Kidney (tissue), 13 donors: ENCODE measurements at regions not wholly inside any gene's neighbourhood (a gene's known extent, or its start where the extent isn't known, plus 50 kb on each side); places are given as distances from the start of the nearest gene placed in this dataset.
A peak's percentile ranks its signal among the peaks of the same experiment; 100 is the strongest.

Experiments used
- DNase-seq, 5 donors: peaks; one replicate each; pipeline ENCODE4 v3.0.0-alpha.2; 2013 to 2020
- FAIRE-seq: peaks from 2 replicates; lab custom pipeline; 2012; peaks lifted over from hg19 to GRCh38; lab: Jason Lieb, UNC
- H3K27ac ChIP-seq, 2 donors: one replicate each; pipeline ENCODE4 v1.7.0; 2013; ENCODE audit warnings: low read depth in 2 of 2, low read length in 2 of 2, inconsistent platforms in 1 of 2
- H3K27me3 ChIP-seq: one replicate; pipeline ENCODE4 v1.7.1; 2013; ENCODE audit warnings: low read length, inconsistent platforms; ENCODE audit not compliant: control insufficient read depth, insufficient read depth
- H3K36me3 ChIP-seq, 3 donors: one replicate each; pipeline versions ENCODE4 v1.7.0 to v1.7.1; 2013; ENCODE audit warnings: low read length in 3 of 3, control low read depth in 1 of 3, inconsistent platforms in 1 of 3; ENCODE audit not compliant: insufficient read depth in 3 of 3, control insufficient read depth in 2 of 3
- H3K4me1 ChIP-seq, 3 donors: one replicate each; pipeline versions ENCODE4 v1.7.0 to v1.7.1; 2013; ENCODE audit warnings: low read length in 3 of 3, inconsistent platforms in 1 of 3, low read depth in 1 of 3; ENCODE audit not compliant: control insufficient read depth in 2 of 3, insufficient read depth in 2 of 3
- H3K4me3 ChIP-seq, 3 donors: one replicate each; pipeline versions ENCODE4 v1.7.0 to v1.8.1; 2013; ENCODE audit warnings: low read length in 3 of 3, control low read depth in 1 of 3, inconsistent platforms in 1 of 3
- H3K9ac ChIP-seq, 3 donors: one replicate each; pipeline versions ENCODE4 v1.7.0 to v1.7.1; 2013; ENCODE audit warnings: low read length in 3 of 3, control low read depth in 1 of 3, inconsistent platforms in 1 of 3
- H3K9me3 ChIP-seq, 3 donors: one replicate each; pipeline versions ENCODE4 v1.7.0 to v1.7.1; 2013; ENCODE audit warnings: low read length in 3 of 3, control low read depth in 1 of 3, inconsistent platforms in 1 of 3; ENCODE audit not compliant: control insufficient read depth in 2 of 3, insufficient read depth in 1 of 3
- intact Hi-C: fragments of 100-400 bp; cut with DNase I; formaldehyde crosslinking; loops from one replicate; pipeline ENCODE4 v1.11.1; 2022
- TF ChIP-seq, protein P1 (sequence below): IDR thresholded peaks from 3 replicates; pipeline ENCODE4 v1.5.1; 2012; ENCODE audit warnings: mild to moderate bottlenecking, moderate library complexity, borderline replicate concordance; ENCODE audit not compliant: insufficient read depth; ENCODE audit errors: extremely low read depth
- donor health status: control.
- donor health status: control.
- donor health status: control.
- donor health status: control.
- donor health status: control.
- donor health status: DM: yes; HTN: yes; CAD: no.
- donor health status: Normal renal cell carcinoma (clear cell type).

DNA sequence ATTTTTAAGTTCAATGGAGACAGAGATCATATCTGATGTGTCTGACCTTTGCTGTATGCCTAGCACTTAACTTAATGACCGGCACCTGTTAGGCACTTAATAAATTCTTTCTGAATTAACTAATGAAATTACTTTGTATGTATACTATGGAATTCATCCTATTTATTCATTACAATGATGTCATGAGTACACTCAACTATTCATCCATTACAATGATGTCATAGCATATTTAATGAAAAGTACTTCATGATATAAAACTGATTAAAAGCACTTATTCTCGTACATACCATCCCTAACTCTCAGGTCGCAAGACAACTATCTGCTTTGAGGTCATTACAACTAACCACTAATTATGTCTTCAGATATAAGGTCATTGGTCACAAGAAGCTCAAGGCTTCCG is 1131.6 kb downstream of the DTWD2 start:
- TF ChIP-seq, protein P1, sequence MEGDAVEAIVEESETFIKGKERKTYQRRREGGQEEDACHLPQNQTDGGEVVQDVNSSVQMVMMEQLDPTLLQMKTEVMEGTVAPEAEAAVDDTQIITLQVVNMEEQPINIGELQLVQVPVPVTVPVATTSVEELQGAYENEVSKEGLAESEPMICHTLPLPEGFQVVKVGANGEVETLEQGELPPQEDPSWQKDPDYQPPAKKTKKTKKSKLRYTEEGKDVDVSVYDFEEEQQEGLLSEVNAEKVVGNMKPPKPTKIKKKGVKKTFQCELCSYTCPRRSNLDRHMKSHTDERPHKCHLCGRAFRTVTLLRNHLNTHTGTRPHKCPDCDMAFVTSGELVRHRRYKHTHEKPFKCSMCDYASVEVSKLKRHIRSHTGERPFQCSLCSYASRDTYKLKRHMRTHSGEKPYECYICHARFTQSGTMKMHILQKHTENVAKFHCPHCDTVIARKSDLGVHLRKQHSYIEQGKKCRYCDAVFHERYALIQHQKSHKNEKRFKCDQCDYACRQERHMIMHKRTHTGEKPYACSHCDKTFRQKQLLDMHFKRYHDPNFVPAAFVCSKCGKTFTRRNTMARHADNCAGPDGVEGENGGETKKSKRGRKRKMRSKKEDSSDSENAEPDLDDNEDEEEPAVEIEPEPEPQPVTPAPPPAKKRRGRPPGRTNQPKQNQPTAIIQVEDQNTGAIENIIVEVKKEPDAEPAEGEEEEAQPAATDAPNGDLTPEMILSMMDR = no peak
- DNase-seq (no peak), FAIRE-seq (no peak)
- intact Hi-C loops = no loop called here
- Histone ChIP-seq H3K9me3 (no peaks in the 10 kb centered on the region), H3K4me1 (no peaks in the 10 kb centered on the region), H3K9ac (no peak overlapping the region), H3K4me3 (no peak overlapping the region), H3K27ac (no peak overlapping the region), H3K36me3 (no peaks in the 10 kb centered on the region), H3K27me3 (no peaks in the 10 kb centered on the region)

DNA sequence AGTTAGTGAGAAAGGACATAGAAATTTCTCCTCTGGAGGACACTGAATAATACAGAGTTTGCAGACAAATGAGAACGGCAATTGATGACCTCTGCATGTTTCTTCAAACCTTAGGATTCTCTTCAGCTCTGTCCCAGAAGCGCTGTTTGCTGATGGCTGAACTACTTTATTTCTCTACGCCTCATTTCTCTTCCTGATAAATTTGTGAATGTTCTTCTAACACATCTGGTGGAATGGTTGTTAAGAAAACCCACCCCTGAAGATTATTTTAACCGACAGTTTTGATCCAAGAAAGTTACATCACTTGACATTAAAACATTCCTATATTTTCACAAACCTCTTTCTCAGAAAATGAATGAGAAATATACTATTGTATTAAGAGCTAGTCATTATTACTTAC is 1150.6 kb downstream of the DTWD2 start:
- H3K4me1 ChIP-seq = no peaks in the 10 kb centered on the region
- FAIRE-seq (no peak), DNase-seq (no peak)
- intact Hi-C loops = no loop called here
- H3K9me3 ChIP-seq = no peaks in the 10 kb centered on the region
- no peaks in the 10 kb centered on the region for H3K27me3 ChIP-seq
- H3K27ac ChIP-seq = no peak overlapping the region
- no peak overlapping the region for H3K4me3 ChIP-seq
- TF ChIP-seq, protein P1 = no peak
- no peak overlapping the region for H3K9ac ChIP-seq
- H3K36me3 ChIP-seq = no peaks in the 10 kb centered on the region

DNA sequence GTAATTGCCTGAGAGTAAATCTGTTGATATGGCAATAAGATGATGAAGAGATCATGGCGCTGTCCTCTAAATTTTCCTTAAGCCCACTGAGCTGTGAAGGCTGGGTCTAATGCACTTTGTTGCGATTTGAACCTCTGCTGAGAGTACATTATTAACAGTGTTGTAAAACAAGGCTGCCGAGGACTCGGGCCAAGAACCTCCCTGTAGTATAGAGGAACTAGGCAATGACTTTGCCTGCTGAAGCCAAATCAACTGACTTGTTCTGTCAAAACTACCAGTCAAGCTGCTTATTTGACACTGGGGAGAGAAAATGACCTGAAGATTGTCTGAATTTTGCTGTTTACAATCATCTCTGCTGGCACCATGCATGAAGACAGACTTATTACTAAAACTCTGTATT is 1154.7 kb downstream of the DTWD2 start:
- TF ChIP-seq, protein P1 = no peak
- Histone ChIP-seq H3K4me1 (no peaks in the 10 kb centered on the region), H3K27ac (no peak overlapping the region), H3K9ac (no peak overlapping the region), H3K36me3 (no peaks in the 10 kb centered on the region), H3K4me3 (no peak overlapping the region), H3K27me3 (no peaks in the 10 kb centered on the region), H3K9me3 (no peaks in the 10 kb centered on the region)
- DNase-seq (peak in 1 of 5 donors; percentile 1), FAIRE-seq (no peak)
- intact Hi-C loops = no loop called here

DNA sequence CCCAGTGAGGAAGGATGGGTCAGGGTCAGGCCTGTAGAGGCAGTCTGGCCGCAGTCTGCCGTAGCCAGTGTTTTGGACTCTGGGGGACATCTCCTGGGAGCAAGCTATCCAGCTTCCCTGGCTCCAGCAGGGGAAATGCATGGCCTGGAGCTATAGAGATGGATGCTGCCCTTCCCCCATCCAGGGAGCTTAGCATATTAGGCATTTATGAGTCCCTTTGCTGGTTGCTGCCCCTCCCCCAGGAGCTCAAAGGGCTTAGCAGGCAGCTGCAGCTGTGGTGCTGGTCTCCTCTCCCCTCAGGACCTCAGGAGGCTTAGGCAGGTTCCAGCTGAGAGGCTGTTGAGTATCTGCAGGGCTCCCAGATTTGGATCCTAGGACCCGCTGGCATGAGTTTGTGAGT is 1158.7 kb downstream of the DTWD2 start:
- intact Hi-C loops = no loop called here
- H3K4me3 ChIP-seq = no peak overlapping the region
- H3K9me3 ChIP-seq = no peaks in the 10 kb centered on the region
- TF ChIP-seq, protein P1 = no peak
- no peaks in the 10 kb centered on the region for H3K27me3 ChIP-seq
- H3K36me3 ChIP-seq = no peaks in the 10 kb centered on the region
- FAIRE-seq (no peak), DNase-seq (peak in 1 of 5 donors; percentile 24)
- H3K4me1 ChIP-seq = no peaks in the 10 kb centered on the region
- no peak overlapping the region for H3K9ac ChIP-seq
- no peak overlapping the region for H3K27ac ChIP-seq
